Panc1 (cell line): ENCODE measurements at regions not wholly inside any gene's neighbourhood (a gene's known extent, or its start where the extent isn't known, plus 50 kb on each side); places are given as distances from the start of the nearest gene placed in this dataset.

Experiments
- POLR2AphosphoS5 ChIP-seq: IDR thresholded peaks from 2 replicates; pipeline ENCODE4 v1.6.1; 2012; ENCODE audit warnings: mild to moderate bottlenecking, low read depth, low read length, moderate library complexity
- REST ChIP-seq, 2 experiments: IDR thresholded peaks; 2 replicates each; pipeline ENCODE4 v1.6.1; 2011 to 2012; ENCODE audit warnings: low read depth in 2 of 2, control low read depth in 1 of 2, low read length in 1 of 2, mild to moderate bottlenecking in 1 of 2, moderate library complexity in 1 of 2; ENCODE audit not compliant: insufficient read depth in 1 of 2
- SIN3A ChIP-seq: IDR thresholded peaks from 2 replicates; pipeline ENCODE4 v1.6.1; 2012; ENCODE audit warnings: low read depth, mild to moderate bottlenecking, low read length, moderate library complexity, borderline replicate concordance; ENCODE audit not compliant: insufficient read depth
- TCF7L2 ChIP-seq: IDR thresholded peaks from 2 replicates; pipeline ENCODE4 v1.6.1; 2011; ENCODE audit warnings: mild to moderate bottlenecking, low read depth, low read length, inconsistent platforms
- TF ChIP-seq, protein P1 (sequence below): fragments of 450-650 bp; IDR thresholded peaks from 2 replicates; pipeline ENCODE4 v1.5.1; 2017; ENCODE audit warnings: mild to moderate bottlenecking

- TF ChIP-seq, protein P1, sequence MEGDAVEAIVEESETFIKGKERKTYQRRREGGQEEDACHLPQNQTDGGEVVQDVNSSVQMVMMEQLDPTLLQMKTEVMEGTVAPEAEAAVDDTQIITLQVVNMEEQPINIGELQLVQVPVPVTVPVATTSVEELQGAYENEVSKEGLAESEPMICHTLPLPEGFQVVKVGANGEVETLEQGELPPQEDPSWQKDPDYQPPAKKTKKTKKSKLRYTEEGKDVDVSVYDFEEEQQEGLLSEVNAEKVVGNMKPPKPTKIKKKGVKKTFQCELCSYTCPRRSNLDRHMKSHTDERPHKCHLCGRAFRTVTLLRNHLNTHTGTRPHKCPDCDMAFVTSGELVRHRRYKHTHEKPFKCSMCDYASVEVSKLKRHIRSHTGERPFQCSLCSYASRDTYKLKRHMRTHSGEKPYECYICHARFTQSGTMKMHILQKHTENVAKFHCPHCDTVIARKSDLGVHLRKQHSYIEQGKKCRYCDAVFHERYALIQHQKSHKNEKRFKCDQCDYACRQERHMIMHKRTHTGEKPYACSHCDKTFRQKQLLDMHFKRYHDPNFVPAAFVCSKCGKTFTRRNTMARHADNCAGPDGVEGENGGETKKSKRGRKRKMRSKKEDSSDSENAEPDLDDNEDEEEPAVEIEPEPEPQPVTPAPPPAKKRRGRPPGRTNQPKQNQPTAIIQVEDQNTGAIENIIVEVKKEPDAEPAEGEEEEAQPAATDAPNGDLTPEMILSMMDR: no peak
- TF ChIP-seq TCF7L2 (no peak), POLR2AphosphoS5 (no peak), REST (IDR thresholded peaks at IDR 0.05; ENCODE audit: insufficient read depth in 1 of 2, low read depth in 2 of 2, low read length in 1 of 2) (no peak), SIN3A (no peak)
Observed at GRCh38 chr9:126071076-126071750, 255.4 kb upstream of the MVB12B start.
